HG03175 (cell line): ENCODE measurements at regions not wholly inside any gene's neighbourhood (a gene's known extent, or its start where the extent isn't known, plus 50 kb on each side); places are given as distances from the start of the nearest gene placed in this dataset.

Experiments
- ATAC-seq: cut with Tn5 transposase; IDR thresholded peaks from one replicate; pipeline ENCODE4 v1.9.1; 2021; ENCODE audit warnings: mild to moderate bottlenecking, moderate library complexity; ENCODE audit not compliant: unreplicated experiment

DNA sequence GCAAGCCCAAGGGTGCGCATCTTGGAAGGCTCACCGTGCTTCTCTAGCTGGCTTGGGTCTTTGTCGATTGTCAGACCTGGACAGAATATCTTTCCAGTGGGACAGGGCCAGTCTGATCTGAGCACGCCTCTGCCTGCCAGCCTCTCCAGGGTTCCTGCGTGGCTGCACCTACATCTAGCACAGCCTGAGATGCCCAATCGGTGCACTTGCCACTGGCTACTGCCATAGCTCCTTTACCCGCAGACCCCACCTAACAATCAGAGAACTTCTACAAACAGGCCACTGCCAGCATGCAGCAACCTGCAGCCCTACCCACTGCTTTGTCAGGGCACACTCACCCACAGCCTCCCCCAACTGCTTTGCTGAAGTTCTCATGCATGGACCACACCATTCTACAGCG is 56.7 kb upstream of the PHACTR3 start:
- ATAC-seq, result no peak
